ENCODE measurements at regions not wholly inside any gene's neighbourhood (a gene's known extent, or its start where the extent isn't known, plus 50 kb on each side); places are given as distances from the start of the nearest gene placed in this dataset.
A peak's percentile ranks its signal among the peaks of the same experiment; 100 is the strongest.
"Not testable (repeated sequence)": the region's sequence is repeated elsewhere in the genome, so short reads cannot be mapped to it uniquely, and the experiment has no call there.

DNA sequence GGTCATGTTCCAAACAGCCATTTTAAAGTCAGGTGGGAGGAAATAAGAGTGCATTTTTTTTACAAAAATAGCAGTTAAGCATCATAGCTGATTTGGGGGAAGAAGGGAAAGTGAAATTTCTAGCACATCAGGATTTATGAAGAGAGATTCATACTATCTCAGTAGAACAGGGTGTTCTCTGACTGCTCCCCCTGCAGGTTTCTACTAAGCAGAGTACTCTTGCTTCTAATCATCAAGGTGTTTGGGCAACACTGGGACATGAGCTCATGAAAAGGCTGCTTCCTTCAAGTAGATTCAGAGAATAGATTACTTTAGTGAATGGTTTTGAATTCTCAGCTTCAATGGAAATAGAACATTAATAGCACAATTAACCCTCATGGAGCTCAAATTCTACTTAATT is 591.4 kb upstream of the PCDH10 start:
- DNase-seq: no peak

DNA sequence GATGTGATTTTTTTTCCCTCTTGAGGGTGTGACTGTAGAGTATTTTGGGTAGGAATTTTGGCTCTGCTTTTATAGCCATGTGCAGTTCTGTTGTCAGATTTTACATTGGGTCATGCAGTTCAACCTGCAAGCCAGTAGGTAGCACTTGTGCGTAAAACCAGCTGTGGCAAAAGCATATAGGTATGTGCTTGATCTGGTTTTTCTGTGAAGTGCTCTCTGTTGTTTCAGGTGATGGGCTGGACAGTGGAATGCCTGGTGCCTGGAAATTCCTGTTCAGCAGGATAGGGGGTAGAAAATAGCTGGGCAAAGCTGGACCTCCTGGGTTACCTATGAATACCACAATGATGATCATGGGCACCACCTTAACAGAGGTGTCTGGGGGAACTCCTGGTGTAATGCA is 584.2 kb upstream of the PCDH10 start:
- no peak for DNase-seq

DNA sequence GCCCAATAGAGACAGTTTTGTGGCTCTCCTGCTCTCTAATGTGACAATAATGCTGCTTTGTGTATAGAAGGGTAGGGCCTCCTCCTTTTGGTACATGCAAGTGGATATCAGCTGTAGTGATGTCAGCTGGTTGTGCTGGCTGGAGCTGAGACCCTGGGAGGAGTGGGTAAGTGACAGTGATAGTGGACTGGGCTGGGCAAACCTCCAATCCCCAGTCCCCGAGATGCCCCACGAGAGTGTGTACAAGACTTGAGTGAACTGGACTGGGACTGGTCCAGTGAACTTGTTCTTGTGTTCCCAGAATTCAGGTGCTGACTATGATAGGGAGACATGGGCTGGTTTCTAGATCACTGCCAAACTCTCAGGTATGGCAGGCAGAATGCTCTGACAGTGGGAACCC is 583.6 kb upstream of the PCDH10 start:
- DNase-seq: no peak

DNA sequence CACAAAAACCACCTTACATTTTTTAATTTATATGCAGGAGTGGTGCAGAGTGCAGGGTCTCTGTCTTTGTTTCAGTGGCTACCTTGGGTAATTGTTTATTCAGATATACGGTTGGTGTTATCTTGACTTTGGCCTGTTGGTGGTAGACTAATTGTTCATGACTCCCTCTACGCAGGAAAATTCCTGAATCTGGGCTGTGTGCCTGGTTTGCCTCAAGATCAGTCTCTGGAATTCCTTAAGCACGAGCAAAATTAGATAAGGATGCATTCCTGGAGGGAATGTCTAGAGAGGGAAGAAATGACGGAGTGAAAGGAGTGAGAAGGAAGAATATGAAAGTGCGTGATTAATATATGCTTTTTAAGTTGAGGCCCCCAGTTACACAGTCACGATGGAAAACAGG is 576.9 kb upstream of the PCDH10 start:
- DNase-seq: no peak

DNA sequence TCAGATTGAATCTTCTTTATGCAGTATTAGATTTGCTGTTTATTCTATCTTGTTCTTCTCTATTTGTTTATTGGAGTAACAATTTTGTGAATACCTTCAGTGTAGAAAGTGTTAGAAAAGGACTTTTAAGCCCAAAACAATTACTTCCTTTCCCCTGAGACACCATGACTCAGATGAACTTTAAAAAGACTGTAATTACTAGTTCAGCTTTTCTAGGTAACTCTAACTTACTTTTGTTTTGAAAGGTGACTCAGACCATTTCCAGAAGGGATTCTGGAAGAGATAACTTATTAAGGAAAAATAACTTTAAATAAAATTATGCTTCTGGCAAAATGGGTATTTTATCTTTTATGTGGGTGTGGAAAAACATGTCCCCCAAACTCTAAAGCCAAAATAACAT is 561.5 kb upstream of the PCDH10 start:
- DNase-seq: no peak

DNA sequence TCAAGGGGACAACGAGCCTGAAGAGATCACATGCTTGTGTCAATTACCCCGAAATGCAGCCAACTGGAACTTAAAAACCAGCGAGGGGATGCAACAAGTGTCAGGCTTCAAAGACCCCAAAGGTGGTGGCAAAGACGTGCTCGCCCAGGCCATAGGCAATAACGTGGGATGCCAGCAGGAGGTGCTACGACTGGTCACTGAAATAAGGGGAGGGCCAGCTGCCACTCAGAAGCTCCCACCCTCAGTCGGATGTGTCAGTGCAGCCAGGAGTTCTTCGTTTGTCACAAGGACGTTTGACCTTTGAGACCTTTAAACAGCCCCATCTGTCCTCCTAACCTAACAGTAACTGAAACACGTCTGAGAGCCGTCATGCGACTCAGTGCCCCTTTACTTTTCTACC is 556.8 kb upstream of the PCDH10 start:
- no peak for DNase-seq

DNA sequence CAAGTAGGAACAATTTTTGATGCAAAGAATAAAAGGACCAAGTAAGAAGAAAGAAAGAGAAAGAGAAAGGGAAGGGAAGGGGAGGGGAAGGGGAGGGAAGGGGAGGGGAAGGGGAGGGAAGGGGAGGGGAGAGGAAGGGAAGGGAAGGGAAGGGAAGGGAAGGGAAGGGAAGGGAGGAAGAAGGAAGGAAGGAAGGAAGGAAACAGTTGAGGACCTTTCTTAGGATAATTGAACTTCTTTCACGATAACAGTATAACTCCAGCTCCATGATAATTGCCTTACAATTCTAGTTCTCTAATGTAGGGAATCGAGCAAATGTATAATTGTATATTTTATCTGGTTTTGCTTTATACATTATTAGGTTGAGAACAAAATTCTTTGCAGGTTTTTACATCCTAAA is 556.2 kb upstream of the PCDH10 start:
- no peak for DNase-seq

DNA sequence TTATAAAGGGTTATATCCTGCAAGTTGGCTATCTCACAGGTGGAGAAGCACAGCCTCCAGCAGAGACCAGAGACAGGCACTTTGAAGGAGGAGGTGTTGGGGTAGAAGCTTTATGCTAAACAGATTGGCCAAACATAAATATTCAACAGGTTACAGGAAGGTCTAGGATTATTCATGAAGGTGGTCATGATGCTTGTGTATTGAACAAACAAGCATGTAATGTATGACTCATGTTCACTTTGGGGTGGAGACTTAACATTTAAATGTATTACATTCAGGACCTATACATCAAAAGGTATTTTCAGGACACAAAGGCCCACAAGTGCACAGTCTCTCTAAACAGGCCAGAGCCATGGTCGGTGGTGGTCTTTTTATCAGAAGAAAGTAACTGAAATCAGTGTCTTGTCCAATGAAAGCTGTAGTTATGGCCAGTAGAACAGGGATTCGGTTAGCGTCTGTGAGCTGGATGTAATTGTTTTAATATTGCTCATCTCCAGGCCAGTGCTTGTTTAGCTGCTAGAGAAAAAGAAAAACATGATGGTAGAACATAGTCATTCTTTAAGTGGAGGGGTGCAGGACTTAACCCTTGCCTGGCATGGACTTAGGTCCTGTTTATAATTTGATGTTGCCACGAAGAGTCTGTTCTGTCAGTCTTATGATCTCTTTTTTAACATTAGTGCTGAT is 555.2 kb upstream of the PCDH10 start:
- DNase-seq: no peak

DNA sequence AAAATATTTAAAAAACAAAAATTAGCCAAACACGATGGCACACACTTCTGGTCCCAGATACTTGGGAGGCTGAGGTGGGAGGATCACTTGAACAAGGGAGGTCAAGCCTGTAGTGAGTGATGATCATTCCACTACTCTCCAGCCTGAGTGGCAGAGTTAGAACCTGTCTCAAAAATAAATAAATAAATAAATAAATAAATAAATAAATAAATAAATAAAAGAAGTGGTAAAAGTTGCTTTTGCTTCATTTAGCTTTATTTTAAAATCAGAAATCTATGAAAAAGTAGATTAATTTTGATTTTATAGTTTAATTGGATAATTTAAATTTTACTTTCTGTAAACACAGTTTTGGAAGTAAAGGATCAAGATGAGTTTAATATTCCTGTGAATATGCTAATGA is 552.9 kb upstream of the PCDH10 start:
- DNase-seq: no peak

DNA sequence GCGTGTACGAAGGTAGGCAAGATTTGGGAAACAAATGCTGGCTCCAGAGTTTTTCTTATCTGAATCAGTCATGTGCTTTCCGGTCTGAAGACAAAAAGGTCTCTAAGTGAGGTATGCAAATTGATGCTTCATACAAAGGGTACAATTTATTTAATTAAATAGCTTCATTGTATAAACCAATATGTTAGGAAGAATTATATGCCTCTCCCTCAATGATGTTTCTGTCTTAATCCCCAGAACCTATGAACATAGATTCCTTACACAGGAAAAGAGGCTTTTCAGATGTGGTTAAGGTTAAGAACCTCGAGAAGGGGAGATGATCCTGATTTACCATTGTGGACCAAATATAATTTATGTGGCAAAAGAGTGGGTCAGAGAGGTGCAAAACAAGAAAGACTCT is 543.5 kb upstream of the PCDH10 start:
- DNase-seq: no peak

DNA sequence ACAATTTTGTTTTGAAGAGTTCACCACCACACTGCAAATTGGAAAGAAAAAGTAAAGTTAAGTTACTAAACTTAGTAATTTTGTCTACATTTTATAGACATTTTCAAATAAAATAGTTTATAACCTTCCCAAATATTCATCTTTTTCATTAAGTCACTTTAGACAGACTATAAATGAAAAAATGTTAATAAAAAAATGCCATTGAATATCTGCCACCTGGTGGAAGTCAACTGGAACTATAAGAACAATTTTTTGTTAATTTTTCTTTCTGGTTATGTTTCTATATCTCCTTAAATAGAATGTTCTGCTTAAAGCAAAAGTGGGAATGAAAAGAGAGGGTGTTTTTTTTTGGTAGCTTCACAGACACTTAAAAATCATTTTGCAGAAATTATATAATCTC is 534.4 kb upstream of the PCDH10 start:
- DNase-seq: no peak

DNA sequence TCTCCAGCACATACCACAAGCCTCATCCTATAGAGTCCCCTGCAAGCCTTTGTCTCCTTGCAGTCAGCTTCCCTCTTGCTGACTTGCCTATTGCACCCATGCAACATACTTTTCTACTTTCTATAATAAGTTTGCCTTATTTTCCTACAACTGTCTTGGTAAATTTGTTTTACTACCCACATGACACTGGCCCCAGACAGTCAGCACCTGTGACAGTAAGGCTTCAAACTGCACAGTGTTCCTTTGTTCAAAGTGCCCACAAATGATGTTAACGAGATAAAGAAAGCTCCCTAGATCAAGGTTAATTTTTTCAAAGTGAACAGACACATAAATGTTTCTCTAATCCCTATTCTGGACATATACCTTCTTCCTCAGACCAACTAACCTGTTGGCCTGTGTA is 529.1 kb upstream of the PCDH10 start:
- no peak for DNase-seq

DNA sequence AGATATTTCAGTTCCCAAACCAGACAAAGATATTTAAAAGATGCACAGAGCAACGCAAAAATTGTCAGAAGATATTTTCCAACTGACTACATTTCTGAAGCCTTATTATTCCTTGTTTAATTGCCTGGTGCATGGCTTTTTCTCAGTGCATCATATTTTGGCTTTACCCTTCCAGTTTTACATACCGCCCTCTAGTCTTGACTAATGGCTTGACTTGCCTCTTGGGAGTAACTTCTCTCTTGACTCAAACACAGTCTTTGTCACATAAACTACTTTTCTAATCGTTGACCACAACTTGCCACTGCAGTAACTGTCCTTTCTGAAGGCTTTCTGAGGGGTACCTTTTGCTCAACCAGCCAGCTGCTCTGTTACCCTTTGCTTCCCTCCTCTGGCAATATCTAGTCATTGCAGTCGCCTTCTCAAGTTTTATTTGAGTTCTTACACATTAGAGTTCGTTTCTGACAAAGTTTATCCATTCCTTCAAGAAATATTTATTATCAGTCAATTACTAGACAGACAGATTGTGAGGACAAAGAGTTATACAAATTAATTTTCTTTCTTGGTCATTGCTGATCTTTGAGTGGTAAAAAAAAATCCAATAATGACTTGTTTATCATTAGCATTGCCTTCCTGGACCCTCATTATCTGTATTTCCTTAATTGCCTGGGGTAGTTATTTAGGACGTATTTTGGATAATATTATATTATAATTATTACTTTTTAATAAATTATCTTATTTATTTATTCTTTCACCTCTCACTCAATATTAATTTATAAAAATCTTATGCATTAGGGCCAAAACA is 506.9 kb upstream of the PCDH10 start:
- peak; percentile 2 for DNase-seq

DNA sequence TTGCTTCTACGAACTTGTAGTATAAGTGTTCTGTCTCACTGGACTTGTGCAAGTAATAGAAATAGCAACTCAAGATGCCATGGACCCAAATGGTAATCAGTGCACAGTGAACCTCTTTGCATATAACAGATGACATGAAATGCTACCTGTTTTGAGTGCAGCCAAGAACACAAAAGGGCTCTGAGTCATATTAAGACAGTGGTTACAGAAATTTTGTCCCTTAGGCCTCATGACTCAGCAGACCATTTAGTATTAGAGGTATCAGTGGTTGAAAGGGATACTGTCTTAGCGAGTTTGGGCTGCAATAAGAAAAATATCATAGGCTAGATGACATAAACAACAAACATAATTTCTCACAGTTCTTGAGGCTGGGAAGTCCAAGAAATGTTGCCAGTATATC is 502.9 kb upstream of the PCDH10 start:
- no peak for DNase-seq

DNA sequence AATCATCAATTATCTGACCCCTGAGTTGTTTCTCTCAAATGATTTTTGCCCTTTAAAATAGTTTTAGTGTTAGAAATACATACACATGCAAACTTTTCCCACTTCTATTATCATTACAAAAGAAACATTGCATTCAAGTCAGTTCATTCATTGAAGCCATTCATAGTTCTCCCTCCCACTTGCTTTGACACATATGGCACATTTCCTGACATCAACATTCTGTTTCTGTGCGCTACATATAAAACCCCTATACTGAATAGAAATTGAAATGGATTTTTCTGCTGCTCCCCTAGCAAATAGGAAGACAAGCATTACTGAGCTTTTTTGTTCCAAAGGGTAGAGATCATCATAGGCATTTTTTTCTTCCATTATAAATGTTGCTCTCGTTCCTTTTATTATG is 497.9 kb upstream of the PCDH10 start:
- no peak for DNase-seq

DNA sequence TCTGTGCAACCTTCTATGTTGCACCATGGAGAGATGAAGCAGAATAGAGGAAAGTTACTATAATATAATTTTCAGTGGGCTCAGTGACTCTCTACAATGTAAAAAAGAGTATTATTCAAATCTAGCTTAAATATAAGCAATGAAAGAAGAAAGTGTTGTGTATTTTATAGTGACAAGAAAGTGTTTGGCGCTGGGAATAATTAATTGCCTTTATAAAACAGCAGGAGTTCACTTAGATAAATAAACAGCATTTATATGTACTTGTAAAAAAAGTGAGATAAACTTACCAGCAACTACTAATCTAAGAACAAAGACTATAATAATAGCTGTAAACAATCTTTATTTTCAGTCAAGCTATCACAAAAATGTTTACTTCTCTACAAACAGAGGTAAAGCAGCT is 488.9 kb upstream of the PCDH10 start:
- DNase-seq: no peak

DNA sequence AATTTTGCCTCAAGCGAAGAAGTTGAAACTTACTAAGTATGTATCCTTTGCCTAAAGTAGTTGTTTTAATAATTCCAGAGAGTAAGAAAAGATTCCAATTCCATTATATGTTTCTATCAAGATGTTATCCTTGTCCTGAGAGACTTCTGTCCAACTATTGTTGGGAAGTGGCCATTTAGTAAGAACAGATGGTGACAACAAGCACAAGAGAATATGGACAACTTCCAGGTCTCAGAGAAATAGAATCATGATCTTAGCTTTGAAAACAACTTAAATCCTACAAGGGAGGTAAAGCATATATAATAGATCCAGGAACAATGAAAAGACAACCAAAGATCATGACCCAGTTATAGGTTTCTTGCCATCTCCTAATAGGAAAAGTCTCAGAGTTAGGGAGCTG is 486.6 kb upstream of the PCDH10 start:
- DNase-seq: no peak

DNA sequence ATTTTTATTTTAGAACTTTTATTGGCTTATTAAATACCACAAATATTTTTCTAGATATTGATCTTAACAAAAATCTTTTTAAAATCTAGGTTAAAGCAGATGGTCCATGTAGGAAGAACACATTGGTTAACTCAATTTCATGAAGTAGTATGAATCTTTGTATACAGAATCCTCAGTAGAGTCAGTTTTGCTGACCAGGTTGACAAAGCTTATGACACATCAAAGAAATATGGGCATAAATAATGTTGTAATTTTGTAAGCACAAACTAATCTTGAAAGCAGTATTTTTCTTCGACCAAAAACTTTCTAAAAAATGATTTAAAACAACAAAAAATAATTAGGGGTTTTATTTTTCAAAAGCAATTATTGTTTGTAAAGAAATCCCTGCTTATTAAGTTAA is 479.3 kb upstream of the PCDH10 start:
- DNase-seq: no peak

DNA sequence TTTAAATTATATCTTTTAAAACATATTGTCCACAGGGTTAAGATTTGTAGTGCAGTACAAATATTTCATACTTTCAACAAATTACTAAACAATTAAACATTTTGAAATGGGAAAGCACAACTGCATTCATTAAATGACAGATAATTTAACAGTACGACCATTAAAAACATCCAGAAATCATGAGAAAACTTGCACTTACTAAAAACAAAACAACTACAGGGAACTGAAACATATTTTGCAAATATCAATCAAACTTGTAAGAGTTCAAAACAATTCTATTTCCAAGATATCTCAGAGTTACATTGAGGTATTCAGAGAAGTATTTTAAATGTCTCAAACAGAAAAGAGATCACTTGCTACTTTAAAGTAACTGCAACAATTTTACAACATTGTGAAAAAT is 478.5 kb upstream of the PCDH10 start:
- DNase-seq: no peak

DNA sequence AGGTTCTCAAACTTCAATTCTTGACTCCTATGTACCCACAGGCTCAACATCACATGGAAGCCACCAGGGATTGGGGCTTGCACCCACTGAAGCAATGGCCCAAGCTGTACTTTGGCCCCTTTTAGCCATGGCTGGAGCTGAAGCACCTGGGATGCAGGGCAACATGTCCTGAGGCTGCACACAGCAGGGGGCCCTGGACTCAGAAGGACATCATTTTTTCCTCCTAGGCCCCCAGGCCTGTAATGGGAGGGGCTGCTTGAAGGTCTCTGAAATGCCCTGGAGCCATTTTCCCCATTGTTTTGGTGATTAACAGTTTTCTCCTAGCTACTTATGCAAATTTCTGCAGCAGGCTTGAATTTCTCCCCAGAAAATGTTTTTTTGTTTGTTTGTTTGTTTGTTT is 465.1 kb upstream of the PCDH10 start:
- no peak for DNase-seq

DNA sequence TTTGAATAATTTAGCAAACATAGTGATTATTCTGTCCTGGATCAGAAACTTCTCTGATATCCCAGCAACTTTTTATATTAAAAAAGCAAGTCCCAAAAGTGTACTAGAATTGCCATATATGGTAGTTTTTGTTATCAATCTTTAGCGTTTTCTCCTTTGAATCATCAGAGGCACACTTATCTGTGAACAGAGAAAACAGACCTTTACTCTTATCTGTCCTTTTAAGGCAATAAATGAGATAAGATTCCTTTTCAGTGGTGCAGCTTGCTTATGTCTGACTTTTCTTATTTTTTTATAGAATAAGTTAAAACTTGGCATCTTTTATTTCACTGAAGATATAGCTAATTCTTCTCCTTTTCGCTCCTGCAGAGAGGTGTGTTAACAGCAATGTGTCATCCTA is 458.1 kb upstream of the PCDH10 start:
- no peak for DNase-seq

DNA sequence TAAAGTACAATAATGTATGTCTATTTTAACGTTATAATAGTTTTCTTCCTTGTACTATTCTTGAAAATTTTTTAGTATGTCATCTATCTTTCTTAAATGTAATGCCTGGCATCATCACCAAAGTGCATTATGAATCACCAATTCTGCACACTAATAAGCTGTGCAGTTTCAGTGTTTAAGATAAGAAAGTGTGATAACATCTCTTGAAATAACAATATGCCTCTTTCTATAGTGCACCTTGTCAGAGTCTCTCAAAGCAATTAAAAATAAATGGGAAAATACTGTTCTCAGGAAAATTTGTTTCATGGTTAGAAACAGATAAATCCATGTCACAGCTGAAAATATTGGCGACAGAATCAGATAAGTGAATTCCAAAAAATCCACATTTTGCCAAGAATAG is 457.4 kb upstream of the PCDH10 start:
- DNase-seq: no peak

DNA sequence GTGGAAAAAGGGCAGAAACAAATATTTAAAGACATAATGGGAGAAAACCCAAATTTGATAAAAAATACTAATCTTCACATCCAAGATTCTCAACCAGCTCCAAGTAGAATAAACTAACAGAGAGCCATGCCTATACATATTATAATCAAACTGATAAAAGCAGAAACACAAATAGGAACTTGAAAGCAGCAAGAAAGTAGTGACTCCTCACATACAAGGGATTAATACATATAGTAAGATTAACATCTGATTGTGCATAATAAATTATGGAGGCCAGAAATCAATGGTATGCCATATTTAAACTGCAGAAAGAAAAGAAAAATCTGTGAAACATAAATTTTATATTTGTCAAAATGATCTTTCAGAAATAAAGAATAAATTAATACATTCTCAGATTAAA is 454.3 kb upstream of the PCDH10 start:
- DNase-seq: no peak

DNA sequence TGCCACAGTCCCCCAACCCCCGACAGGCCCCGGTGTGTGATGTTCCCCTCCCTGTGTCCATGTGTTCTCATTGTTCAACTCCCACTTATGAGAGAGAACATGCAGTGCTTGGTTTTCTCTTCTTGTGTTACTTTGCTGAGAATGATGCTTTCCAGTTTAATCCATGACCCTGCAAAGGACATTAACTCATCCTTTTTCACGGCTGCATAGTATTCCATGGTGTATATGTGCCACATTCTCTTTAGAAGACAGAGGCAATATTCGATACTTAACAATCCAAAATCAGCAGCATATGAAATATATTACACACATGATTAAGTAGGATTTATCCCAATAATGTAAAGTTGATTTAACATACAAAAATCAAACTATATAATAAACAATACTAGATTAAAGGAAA is 451.6 kb upstream of the PCDH10 start:
- DNase-seq: not testable (repeated sequence)

DNA sequence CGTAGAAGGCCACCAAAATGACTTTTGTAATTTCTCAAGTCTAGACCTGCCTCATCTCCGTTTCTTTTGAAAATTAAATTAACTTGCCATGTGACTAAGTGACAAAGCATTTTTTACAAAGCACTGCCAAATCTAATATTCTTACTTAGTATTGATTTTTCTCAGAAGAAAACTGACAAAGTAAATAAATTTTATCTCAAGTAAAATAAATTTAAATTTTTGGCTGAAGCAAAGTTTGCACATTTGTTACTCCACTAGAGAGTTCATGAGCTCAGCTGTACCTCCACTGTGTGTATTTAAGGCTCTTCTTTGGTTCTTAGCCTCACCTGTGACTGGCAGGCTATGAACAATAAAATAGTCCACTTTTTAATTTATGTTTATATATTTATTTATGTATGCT is 441.1 kb upstream of the PCDH10 start:
- DNase-seq: no peak
